HG03521 (cell line): ENCODE measurements at regions not wholly inside any gene's neighbourhood (a gene's known extent, or its start where the extent isn't known, plus 50 kb on each side); places are given as distances from the start of the nearest gene placed in this dataset.

Experiments used
- ATAC-seq: cut with Tn5 transposase; IDR thresholded peaks from one replicate; pipeline ENCODE4 v1.9.1; 2021; ENCODE audit warnings: mild to moderate bottlenecking, moderate library complexity; ENCODE audit not compliant: unreplicated experiment

- no peak for ATAC-seq
Observed at GRCh38 chr10:62623223-62623622, 181.3 kb upstream of the ADO start.

- ATAC-seq: no peak
Observed at GRCh38 chr10:62625484-62625883, 179.0 kb upstream of the ADO start.

- no peak for ATAC-seq
Observed at GRCh38 chr10:62626079-62626478, 178.4 kb upstream of the ADO start.

- ATAC-seq: no peak
Observed at GRCh38 chr10:62626817-62627216, 177.7 kb upstream of the ADO start.

- ATAC-seq: no peak
Observed at GRCh38 chr10:62627983-62628382, 176.5 kb upstream of the ADO start.

GRCh38 chr10:62631241-62631640 is 173.3 kb upstream of the ADO start:
- ATAC-seq: no peak

- ATAC-seq: peak; percentile 70
Observed at GRCh38 chr10:62632071-62632809, 172.3 kb upstream of the ADO start.

GRCh38 chr10:62633976-62634375 is 170.5 kb upstream of the ADO start:
- ATAC-seq: no peak

GRCh38 chr10:62634576-62634975 is 169.9 kb upstream of the ADO start:
- ATAC-seq: no peak

- ATAC-seq: no peak
Observed at GRCh38 chr10:62635127-62635526, 169.4 kb upstream of the ADO start.

GRCh38 chr10:62636825-62637248 is 167.7 kb upstream of the ADO start:
- ATAC-seq: no peak

- peak; percentile 43 for ATAC-seq
Observed at GRCh38 chr10:62637249-62638061, 167.1 kb upstream of the ADO start.

- peak; percentile 31 for ATAC-seq
Observed at GRCh38 chr10:62638062-62638477, 166.4 kb upstream of the ADO start.

- no peak for ATAC-seq
Observed at GRCh38 chr10:62639144-62639543, 165.4 kb upstream of the ADO start.

GRCh38 chr10:62640411-62640810 is 164.1 kb upstream of the ADO start:
- no peak for ATAC-seq

GRCh38 chr10:62643606-62644587 is 160.6 kb upstream of the ADO start:
- ATAC-seq: no peak

GRCh38 chr10:62647375-62648092 is 157.0 kb upstream of the ADO start:
- no peak for ATAC-seq

GRCh38 chr10:62648921-62649320 is 155.6 kb upstream of the ADO start:
- ATAC-seq: no peak

- no peak for ATAC-seq
Observed at GRCh38 chr10:62650411-62650810, 154.1 kb upstream of the ADO start.

GRCh38 chr10:62651341-62651740 is 153.2 kb upstream of the ADO start:
- ATAC-seq: no peak
